H1 (cell line): ENCODE measurements at regions not wholly inside any gene's neighbourhood (a gene's known extent, or its start where the extent isn't known, plus 50 kb on each side); places are given as distances from the start of the nearest gene placed in this dataset.

ENCODE experiments used
- CTCF ChIA-PET: fragments of 300-600 bp; sonication (Branson Sonifier 250); formaldehyde crosslinking; loops from one replicate; lab custom pipeline; 2021; ENCODE audit not compliant: partially characterized antibody; lab: Charles Lee
- POLR2A ChIA-PET: fragments of 300-600 bp; sonication (Branson Sonifier 250); formaldehyde crosslinking; loops from one replicate; lab custom pipeline; 2021; ENCODE audit warnings: inconsistent platforms; ENCODE audit not compliant: partially characterized antibody; lab: Charles Lee
- DNase-seq, 2 experiments: peaks; one replicate each; pipeline versions ENCODE4 v3.0.0 to v3.0.0-alpha.2; 2010 to 2022; ENCODE audit warnings: low spot score in 2 of 2, low read depth in 1 of 2, mixed read lengths in 1 of 2
- FAIRE-seq: peaks from 2 replicates; lab custom pipeline; 2011; peaks lifted over from hg19 to GRCh38; lab: Jason Lieb, UNC
- H2AFZ ChIP-seq: 2 replicates; pipeline ENCODE4 v1.8.1; 2012; ENCODE audit warnings: low read length, inconsistent platforms
- H2AK5ac ChIP-seq: 2 replicates; pipeline ENCODE4 v1.6.1; 2013; ENCODE audit warnings: low read depth, low read length
- H2BK120ac ChIP-seq: replicated peaks from 2 replicates; pipeline ENCODE3; 2013; ENCODE audit warnings: low read depth, low read length, inconsistent platforms
- H2BK12ac ChIP-seq: 2 replicates; pipeline ENCODE4 v1.6.1; 2013; ENCODE audit warnings: low read depth, low read length
- H2BK15ac ChIP-seq: 2 replicates; pipeline ENCODE4 v1.6.1; 2013; ENCODE audit warnings: low read length
- H2BK20ac ChIP-seq: 2 replicates; pipeline ENCODE4 v1.6.1; 2013; ENCODE audit warnings: low read length
- H2BK5ac ChIP-seq: 2 replicates; pipeline ENCODE4 v1.6.1; 2013; ENCODE audit warnings: low read depth, low read length
- H3K14ac ChIP-seq: 2 replicates; pipeline ENCODE4 v1.6.1; 2013; ENCODE audit warnings: inconsistent platforms; ENCODE audit not compliant: insufficient read length
- H3K18ac ChIP-seq: 2 replicates; pipeline ENCODE4 v1.6.1; 2013; ENCODE audit warnings: low read length; ENCODE audit errors: extremely low read depth
- H3K23ac ChIP-seq: 2 replicates; pipeline ENCODE4 v1.6.1; 2013; ENCODE audit warnings: inconsistent platforms; ENCODE audit not compliant: insufficient read length
- H3K23me2 ChIP-seq: 2 replicates; pipeline ENCODE4 v1.6.1; 2013; ENCODE audit warnings: low read depth, low read length
- H3K27ac ChIP-seq: 2 replicates; pipeline ENCODE4 v1.6.1; 2011; ENCODE audit warnings: low read depth, low read length, inconsistent platforms
- H3K27me3 ChIP-seq, 4 experiments: replicated peaks in 1 of 4; 1 replicate in 1 of 4; 2 replicates in 3 of 4; pipeline versions ENCODE4 v1.6.1 to v1.8.1; 2011 to 2013; ENCODE audit warnings: low read length in 3 of 4, mild to moderate bottlenecking in 3 of 4, inconsistent platforms in 2 of 4, mixed read lengths in 2 of 4, moderate library complexity in 1 of 4; ENCODE audit not compliant: control insufficient read depth in 3 of 4, insufficient read depth in 3 of 4; ENCODE audit errors: extremely low read depth in 1 of 4
- H3K36me3 ChIP-seq, 4 experiments: 2 replicates each; pipeline versions ENCODE4 v1.6.1 to v1.8.1; 2011 to 2013; ENCODE audit warnings: mild to moderate bottlenecking in 4 of 4, low read length in 3 of 4, moderate library complexity in 2 of 4, control low read depth in 1 of 4, inconsistent platforms in 1 of 4; ENCODE audit not compliant: insufficient read depth in 4 of 4, control insufficient read depth in 2 of 4
- H3K4ac ChIP-seq: replicated peaks from 2 replicates; pipeline ENCODE3; 2013; ENCODE audit warnings: low read length, low read depth, mixed read lengths, inconsistent platforms; ENCODE audit not compliant: insufficient read length
- H3K4me1 ChIP-seq, 4 experiments: replicated peaks in 1 of 4; 1 replicate in 1 of 4; 2 replicates in 3 of 4; pipeline versions ENCODE4 v1.6.1 to v1.8.1; 2011 to 2013; ENCODE audit warnings: low read length in 3 of 4, inconsistent platforms in 2 of 4, mixed read lengths in 1 of 4; ENCODE audit not compliant: insufficient read depth in 4 of 4, control insufficient read depth in 3 of 4
- H3K4me2 ChIP-seq, 2 experiments: 2 replicates each; pipeline versions ENCODE4 v1.6.1 to v1.8.1; 2011 to 2013; ENCODE audit warnings: low read depth in 2 of 2, low read length in 2 of 2, control low read depth in 1 of 2, inconsistent platforms in 1 of 2, mild to moderate bottlenecking in 1 of 2; ENCODE audit not compliant: insufficient read depth in 1 of 2
- H3K4me3 ChIP-seq, 4 experiments: fragments of 200-600, 300-600 bp in 1 of 4; sonication (generic), shearing (Covaris generic), sonication (Bioruptor Twin) in 1 of 4; 2 replicates each; pipeline versions ENCODE4 v1.5.1 to v1.8.1; 2011 to 2016; ENCODE audit warnings: low read length in 4 of 4, low read depth in 3 of 4, control low read depth in 2 of 4, inconsistent platforms in 2 of 4, mild to moderate bottlenecking in 2 of 4, mixed read lengths in 1 of 4, moderate library complexity in 1 of 4; ENCODE audit not compliant: insufficient read depth in 2 of 4; ENCODE audit errors: extremely low read depth in 1 of 4
- H3K56ac ChIP-seq: replicated peaks from 2 replicates; pipeline ENCODE3; 2013; ENCODE audit warnings: low read depth, mild to moderate bottlenecking, mixed read lengths, low read length, inconsistent platforms; ENCODE audit not compliant: insufficient read length
- H3K79me1 ChIP-seq: 2 replicates; pipeline ENCODE4 v1.6.1; 2013; ENCODE audit warnings: low read depth, low read length, control low read depth
- H3K79me2 ChIP-seq, 2 experiments: 2 replicates each; pipeline versions ENCODE4 v1.6.1 to v1.8.1; 2012 to 2013; ENCODE audit warnings: low read length in 2 of 2, mild to moderate bottlenecking in 2 of 2, inconsistent platforms in 1 of 2; ENCODE audit not compliant: insufficient read depth in 2 of 2, control insufficient read depth in 1 of 2
- H3K9ac ChIP-seq, 4 experiments: replicated peaks in 1 of 4; 1 replicate in 1 of 4; 2 replicates in 3 of 4; pipeline versions ENCODE4 v1.6.1 to v1.8.1; 2011 to 2013; ENCODE audit warnings: low read depth in 3 of 4, low read length in 3 of 4, control low read depth in 2 of 4, mild to moderate bottlenecking in 2 of 4, moderate library complexity in 2 of 4, inconsistent platforms in 1 of 4; ENCODE audit errors: extremely low read depth in 1 of 4
- H3K9me3 ChIP-seq, 2 experiments: 2 replicates each; pipeline versions ENCODE4 v1.6.1 to v1.8.1; 2012 to 2013; ENCODE audit warnings: mild to moderate bottlenecking in 2 of 2, moderate library complexity in 2 of 2, control low read depth in 1 of 2, inconsistent platforms in 1 of 2, low read depth in 1 of 2, low read length in 1 of 2, mixed read lengths in 1 of 2; ENCODE audit not compliant: insufficient read depth in 2 of 2
- H4K20me1 ChIP-seq, 2 experiments: replicated peaks in 1 of 2; 2 replicates each; pipeline versions ENCODE3 to v1.8.1; 2011 to 2013; ENCODE audit warnings: inconsistent platforms in 2 of 2, low read length in 2 of 2, mild to moderate bottlenecking in 1 of 2; ENCODE audit not compliant: insufficient read depth in 2 of 2, control insufficient read depth in 1 of 2
- H4K5ac ChIP-seq: 2 replicates; pipeline ENCODE4 v1.6.1; 2013; ENCODE audit warnings: low read length, low read depth, mixed read lengths, inconsistent platforms; ENCODE audit not compliant: insufficient read length
- H4K8ac ChIP-seq: 2 replicates; pipeline ENCODE4 v1.8.0; 2013; ENCODE audit warnings: mild to moderate bottlenecking, moderate library complexity, low read length, inconsistent platforms; ENCODE audit not compliant: insufficient read depth; ENCODE audit errors: extremely low read depth
- H4K91ac ChIP-seq: replicated peaks from 2 replicates; pipeline ENCODE3; 2013; ENCODE audit warnings: low read length, mixed read lengths, inconsistent platforms; ENCODE audit not compliant: insufficient read length
- CEBPB ChIP-seq: IDR thresholded peaks from 2 replicates; pipeline ENCODE4 v1.6.1; 2012; ENCODE audit warnings: low read depth, low read length
- RXRA ChIP-seq: IDR thresholded peaks from 2 replicates; pipeline ENCODE4 v1.6.1; 2011; ENCODE audit warnings: low read depth, mild to moderate bottlenecking, low read length, moderate library complexity; ENCODE audit not compliant: insufficient read depth
- WGBS, 2 experiments: shearing (Covaris generic) in 1 of 2; methylation state at CpG; one replicate each; pipeline versions ENCODE4 v1.1.6 to v1.1.7; 2013 to 2015; ENCODE audit warnings: low lambda C conversion rate in 2 of 2, mixed read lengths in 2 of 2, inconsistent platforms in 1 of 2, low coverage in 1 of 2, missing lambda C conversion rate in 1 of 2; ENCODE audit not compliant: insufficient replicate concordance in 2 of 2, insufficient coverage in 1 of 2, insufficient read length in 1 of 2; ENCODE audit errors: extremely low coverage in 1 of 2, missing lambda C conversion rate in 1 of 2; 5-methylcytosine and 5-hydroxymethylcytosine counted together

- no peak overlapping the region for H2BK15ac ChIP-seq
- no peaks in the 10 kb centered on the region for H3K36me3 ChIP-seq
- H3K14ac ChIP-seq: no peak overlapping the region
- TF ChIP-seq RXRA: no peak
- TF ChIP-seq CEBPB: no peak
- FAIRE-seq (no peak), DNase-seq (peak in 1 of 2 experiments; percentile 45)
- no peak overlapping the region for H4K5ac ChIP-seq
- peak overlapping the region; percentile 39; the same call in 1 of the 2 replicates for H2AK5ac ChIP-seq
- no peaks in the 10 kb centered on the region for H3K27me3 ChIP-seq
- no peak overlapping the region for H3K23ac ChIP-seq
- H3K4me1 ChIP-seq: peaks cover 0 to 6% (median 3%) of the 10 kb centered on the region in 4 experiments; a peak in 3 of 7 replicates
- H3K23me2 ChIP-seq: no peaks in the 10 kb centered on the region
- no peak overlapping the region for H3K4me2 ChIP-seq
- H3K79me1 ChIP-seq: no peaks in the 10 kb centered on the region
- H2BK120ac ChIP-seq: no peak overlapping the region
- no peak overlapping the region for H3K56ac ChIP-seq
- peak overlapping the region; percentile 92; the same call in 1 of the 2 replicates for H2AFZ ChIP-seq
- H3K4me3 ChIP-seq: no peak overlapping the region
- no peak overlapping the region for H4K91ac ChIP-seq
- no peaks in the 10 kb centered on the region for H3K79me2 ChIP-seq
- no peak overlapping the region for H3K9ac ChIP-seq
- POLR2A ChIA-PET: no interaction called here
- WGBS, 2 experiments: 88% methylated on average over 10 of the region's 10 CpGs; no CpG with 5 or more reads in 1 of the 2 experiments
- no peaks in the 10 kb centered on the region for H4K20me1 ChIP-seq
- H3K4ac ChIP-seq: no peak overlapping the region
- no peak overlapping the region for H3K27ac ChIP-seq
- H3K18ac ChIP-seq: no peak overlapping the region; the same call in 1 of the 2 replicates
- H4K8ac ChIP-seq: peak overlapping the region; percentile 71
- no peaks in the 10 kb centered on the region for H3K9me3 ChIP-seq
- CTCF ChIA-PET: interaction anchor here (1.1 kb wide), 1 partner anchor 33 kb away, joined by 3 read pairs; no protein-coding TSS in a partner anchor
- H2BK5ac ChIP-seq: no peak overlapping the region; the same call in 1 of the 2 replicates
- 0 out of 2 replicates have a peak overlapping the region, but pooled peaks have one; percentile 27 for H2BK12ac ChIP-seq
- no peak overlapping the region for H2BK20ac ChIP-seq
Observed at GRCh38 chr21:28554660-28555475, 437.8 kb downstream of the LTN1 start.
